Pancreas (tissue), 10 donors: ENCODE measurements at regions not wholly inside any gene's neighbourhood (a gene's known extent, or its start where the extent isn't known, plus 50 kb on each side); places are given as distances from the start of the nearest gene placed in this dataset.

ENCODE experiments used
- ATAC-seq, 4 donors: fragments of 200-7000 bp; cut with Tn5 transposase; one replicate each; pipeline versions ENCODE4 v1.8.0 to v1.9.1; 2020; ENCODE audit warnings: mild to moderate bottlenecking in 4 of 4, moderate library complexity in 4 of 4
- DNase-seq, 6 donors: peaks; one replicate each; pipeline ENCODE4 v3.0.0-alpha.2; 2020
- FAIRE-seq: peaks from 2 replicates; lab custom pipeline; 2012; peaks lifted over from hg19 to GRCh38; lab: Jason Lieb, UNC
- H3K27ac ChIP-seq, 4 donors: fragments of 200-600 bp; sonication (generic); 1 replicate in 3 of 4; 2 replicates in 1 of 4; pipeline versions ENCODE4 v1.5.0 to v1.8.0; 2020
- H3K27me3 ChIP-seq, 4 donors: fragments of 200-600 bp; one replicate each; pipeline ENCODE4 v1.8.0; 2021
- H3K36me3 ChIP-seq, 3 donors: fragments of 200-600 bp; sonication (generic) in 1 of 3; one replicate each; pipeline versions ENCODE4 v1.5.0 to v1.8.0; 2020 to 2021
- H3K4me1 ChIP-seq, 3 donors: fragments of 200-600 bp; one replicate each; pipeline ENCODE4 v1.8.0; 2021
- H3K4me3 ChIP-seq, 4 donors: fragments of 200-600 bp; sonication (generic) in 2 of 4; one replicate each; pipeline versions ENCODE4 v1.5.0 to v1.8.0; 2020 to 2021
- H3K9me3 ChIP-seq, 4 donors: fragments of 200-600 bp; one replicate each; pipeline ENCODE4 v1.8.0; 2021
- WGBS, 2 donors: extraction: QIAGEN DNeasy Blood & Tissue Kit; methylation state at CpG; one replicate each; pipeline ENCODE4 v1.1.7; 2013; 5-methylcytosine and 5-hydroxymethylcytosine counted together
- intact Hi-C, 3 donors: fragments of 100-400 bp; cut with DNase I; formaldehyde crosslinking; loops; one replicate each; pipeline versions ENCODE4 v1.11.1 to v1.14.2; 2022
- TF ChIP-seq, protein P1 (sequence below), 4 donors: fragments of 200-600 bp; sonication (generic) in 3 of 4; IDR thresholded peaks; one replicate each; pipeline versions ENCODE4 v1.5.0 to v1.8.0; 2021; ENCODE audit warnings: antibody characterized with exemption in 4 of 4
- donor health status: healthy with polysubstance abuse.
- donor health status: DM: no; HTN: no; CAD: no; lungs with moderate emphysema.
- donor health status: DM: no; HTN: no; CAD: no.
- donor health status: control.
- donor health status: control.
- donor health status: Bipolar disorder and iron deficiency.
- donor health status: DM: yes; HTN: yes; CAD: no.
- donor health status: DM: no; HTN: no; CAD: no.
- donor health status: DM: no; HTN: no; CAD: no.
- donor health status: DM: yes; HTN: yes; CAD: no.

GRCh38 chr19:28948566-28948965, 264.4 kb downstream of the UQCRFS1 start:
- TF ChIP-seq, protein P1, sequence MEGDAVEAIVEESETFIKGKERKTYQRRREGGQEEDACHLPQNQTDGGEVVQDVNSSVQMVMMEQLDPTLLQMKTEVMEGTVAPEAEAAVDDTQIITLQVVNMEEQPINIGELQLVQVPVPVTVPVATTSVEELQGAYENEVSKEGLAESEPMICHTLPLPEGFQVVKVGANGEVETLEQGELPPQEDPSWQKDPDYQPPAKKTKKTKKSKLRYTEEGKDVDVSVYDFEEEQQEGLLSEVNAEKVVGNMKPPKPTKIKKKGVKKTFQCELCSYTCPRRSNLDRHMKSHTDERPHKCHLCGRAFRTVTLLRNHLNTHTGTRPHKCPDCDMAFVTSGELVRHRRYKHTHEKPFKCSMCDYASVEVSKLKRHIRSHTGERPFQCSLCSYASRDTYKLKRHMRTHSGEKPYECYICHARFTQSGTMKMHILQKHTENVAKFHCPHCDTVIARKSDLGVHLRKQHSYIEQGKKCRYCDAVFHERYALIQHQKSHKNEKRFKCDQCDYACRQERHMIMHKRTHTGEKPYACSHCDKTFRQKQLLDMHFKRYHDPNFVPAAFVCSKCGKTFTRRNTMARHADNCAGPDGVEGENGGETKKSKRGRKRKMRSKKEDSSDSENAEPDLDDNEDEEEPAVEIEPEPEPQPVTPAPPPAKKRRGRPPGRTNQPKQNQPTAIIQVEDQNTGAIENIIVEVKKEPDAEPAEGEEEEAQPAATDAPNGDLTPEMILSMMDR (IDR thresholded peaks at IDR 0.05), result no peak
- WGBS, 2 donors, result 53 to 68% methylated on average over 5 of the region's 5 CpGs
- Histone ChIP-seq H3K27ac (no peak overlapping the region), H3K4me3 (no peak overlapping the region), H3K27me3 (no peaks in the 10 kb centered on the region), H3K9me3 (no peaks in the 10 kb centered on the region), H3K4me1 (no peaks in the 10 kb centered on the region), H3K36me3 (no peaks in the 10 kb centered on the region)
- no peak for FAIRE-seq
- intact Hi-C loops, result no loop called here
- ATAC-seq, result no peak
- DNase-seq, result no peak

- 51 to 52% methylated on average over 13 of the region's 13 CpGs for WGBS, 2 donors
- Histone ChIP-seq H3K4me1 (no peaks in the 10 kb centered on the region), H3K36me3 (no peaks in the 10 kb centered on the region), H3K27me3 (no peaks in the 10 kb centered on the region), H3K9me3 (no peaks in the 10 kb centered on the region), H3K4me3 (no peak overlapping the region), H3K27ac (no peak overlapping the region)
- DNase-seq, result no peak
- intact Hi-C loops, result no loop called here
- no peak for ATAC-seq
- TF ChIP-seq, protein P1 (IDR thresholded peaks at IDR 0.05), result no peak
- FAIRE-seq, result no peak
Observed at GRCh38 chr19:28948026-28948425, 264.9 kb downstream of the UQCRFS1 start.

- TF ChIP-seq, protein P1 (IDR thresholded peaks at IDR 0.05), result no peak
- WGBS, 2 donors, result 73 to 75% methylated on average over 8 of the region's 8 CpGs
- peaks cover 0 to 5% (median 0%) of the 10 kb centered on the region in 4 donors for H3K27me3 ChIP-seq
- FAIRE-seq (no peak), ATAC-seq (no peak), DNase-seq (no peak)
- H3K27ac ChIP-seq, result no peak overlapping the region
- intact Hi-C loops, result no loop called here
- H3K9me3 ChIP-seq, result no peaks in the 10 kb centered on the region
- H3K4me1 ChIP-seq, result no peaks in the 10 kb centered on the region
- no peaks in the 10 kb centered on the region for H3K36me3 ChIP-seq
- no peak overlapping the region for H3K4me3 ChIP-seq
Observed at GRCh38 chr19:28943651-28944050, 269.3 kb downstream of the UQCRFS1 start.

GRCh38 chr19:28941833-28942232, 271.1 kb downstream of the UQCRFS1 start:
- 17 to 18% methylated on average over 11 of the region's 11 CpGs for WGBS, 2 donors
- ATAC-seq (no peak), DNase-seq (no peak), FAIRE-seq (no peak)
- Histone ChIP-seq H3K27me3 (peaks cover 0 to 5% (median 0%) of the 10 kb centered on the region in 4 donors), H3K36me3 (no peaks in the 10 kb centered on the region), H3K9me3 (no peaks in the 10 kb centered on the region), H3K4me1 (no peaks in the 10 kb centered on the region), H3K4me3 (no peak overlapping the region), H3K27ac (no peak overlapping the region)
- intact Hi-C loops, result no loop called here
- TF ChIP-seq, protein P1 (IDR thresholded peaks at IDR 0.05), result no peak

- FAIRE-seq, result no peak
- WGBS, 2 donors, result 36 to 55% methylated on average over 7 of the region's 7 CpGs
- no peak overlapping the region for H3K27ac ChIP-seq
Observed at GRCh38 chr19:28940751-28941500, 272.0 kb downstream of the UQCRFS1 start.

More at GRCh38 chr19:28940751-28941500, 272.0 kb downstream of the UQCRFS1 start:
- Histone ChIP-seq H3K4me1 (no peaks in the 10 kb centered on the region), H3K4me3 (no peak overlapping the region), H3K9me3 (no peaks in the 10 kb centered on the region), H3K36me3 (no peaks in the 10 kb centered on the region), H3K27me3 (peaks cover 0 to 5% (median 0%) of the 10 kb centered on the region in 4 donors)
- ATAC-seq (no peak), DNase-seq (no peak)
- TF ChIP-seq, protein P1 (IDR thresholded peaks at IDR 0.05), result no peak
- intact Hi-C loops, result no loop called here
